ENCODE measurements at regions not wholly inside any gene's neighbourhood (a gene's known extent, or its start where the extent isn't known, plus 50 kb on each side); places are given as distances from the start of the nearest gene placed in this dataset.
"Not testable (repeated sequence)": the region's sequence is repeated elsewhere in the genome, so short reads cannot be mapped to it uniquely, and the experiment has no call there.

- peaks cover 5 to 23% (median 8%) of the 10 kb centered on the region in 3 donors for H3K4me1 ChIP-seq
- intact Hi-C loops (cut with DNase I), result no loop called here
- peaks cover 0 to 9% (median 0%) of the 10 kb centered on the region in 3 donors for H3K9me3 ChIP-seq
- no peaks in the 10 kb centered on the region for H3K27me3 ChIP-seq
- H3K36me3 ChIP-seq, result no peaks in the 10 kb centered on the region
- H3K27ac ChIP-seq, result peak overlapping the region in 3 of 4 donors; percentile 7 to 27 (median 18)
- TF ChIP-seq CTCF (IDR thresholded peaks at IDR 0.05) (no peak), POLR2A (IDR thresholded peaks at IDR 0.05) (no peak)
- 42 to 64% methylated on average over 2 of the region's 2 CpGs for WGBS, 2 donors
- H3K4me3 ChIP-seq, result no peak overlapping the region
- DNase-seq, result no peak
These were observed 185.5 kb upstream of the ANKRD28 start for GRCh38 chr3:15983232-15983631.

- peaks cover 5 to 23% (median 8%) of the 10 kb centered on the region in 3 donors for H3K4me1 ChIP-seq
- peaks cover 0 to 11% (median 0%) of the 10 kb centered on the region in 3 donors for H3K9me3 ChIP-seq
- no peak for DNase-seq
- no peaks in the 10 kb centered on the region for H3K36me3 ChIP-seq
- H3K27me3 ChIP-seq, result no peaks in the 10 kb centered on the region
- peak overlapping the region in 2 of 4 donors; percentile 7 to 18 for H3K27ac ChIP-seq
- WGBS, 2 donors, result 70 to 82% methylated on average over 1 of the region's 1 CpG
- intact Hi-C loops (cut with DNase I), result no loop called here
- TF ChIP-seq POLR2A (IDR thresholded peaks at IDR 0.05) (no peak), CTCF (IDR thresholded peaks at IDR 0.05) (no peak)
- H3K4me3 ChIP-seq, result no peak overlapping the region
These were observed 185.9 kb upstream of the ANKRD28 start for GRCh38 chr3:15983693-15984092.

GRCh38 chr3:15989419-15989818, 185.1 kb upstream of the GALNT15 start:
- no peaks in the 10 kb centered on the region for H3K36me3 ChIP-seq
- peaks cover 0 to 11% (median 0%) of the 10 kb centered on the region in 3 donors for H3K9me3 ChIP-seq
- no peaks in the 10 kb centered on the region for H3K27me3 ChIP-seq
- no peaks in the 10 kb centered on the region for H3K4me1 ChIP-seq
- 75 to 83% methylated on average over 1 of the region's 1 CpG for WGBS, 2 donors
- DNase-seq, result no peak
- H3K27ac ChIP-seq, result no peak overlapping the region
- TF ChIP-seq POLR2A (IDR thresholded peaks at IDR 0.05), result no peak
- TF ChIP-seq CTCF (IDR thresholded peaks at IDR 0.05), result peak in 1 of 6 experiments; percentile 33
- intact Hi-C loops (cut with DNase I), result no loop called here
- H3K4me3 ChIP-seq, result no peak overlapping the region

GRCh38 chr3:15993660-15994059, 180.8 kb upstream of the GALNT15 start:
- DNase-seq; H3K27me3 ChIP-seq; H3K4me3 ChIP-seq; H3K36me3 ChIP-seq; intact Hi-C loops (cut with DNase I); H3K27ac ChIP-seq; H3K9me3 ChIP-seq; H3K4me1 ChIP-seq: not testable (repeated sequence)
- WGBS, 2 donors, result 69 to 80% methylated on average over 7 of the region's 7 CpGs

- H3K36me3 ChIP-seq; H3K4me3 ChIP-seq; H3K9me3 ChIP-seq; DNase-seq; H3K27me3 ChIP-seq; intact Hi-C loops (cut with DNase I); H3K4me1 ChIP-seq; H3K27ac ChIP-seq: not testable (repeated sequence)
- WGBS, 2 donors, result 83 to 90% methylated on average over 1 to 6 of the region's 17 CpGs
These were observed 178.0 kb upstream of the GALNT15 start for GRCh38 chr3:15996496-15996895.

GRCh38 chr3:15997274-15997943, 177.1 kb upstream of the GALNT15 start:
- Histone ChIP-seq H3K4me1 (no peaks in the 10 kb centered on the region), H3K9me3 (no peaks in the 10 kb centered on the region), H3K4me3 (no peak overlapping the region), H3K27ac (no peak overlapping the region), H3K27me3 (no peaks in the 10 kb centered on the region), H3K36me3 (no peaks in the 10 kb centered on the region)
- no peak for DNase-seq
- WGBS, 2 donors, result 61 to 70% methylated on average over 4 of the region's 4 CpGs
- intact Hi-C loops (cut with DNase I), result no loop called here
- TF ChIP-seq POLR2A (IDR thresholded peaks at IDR 0.05) (no peak), CTCF (IDR thresholded peaks at IDR 0.05) (no peak)
